Activated CD4-positive, alpha-beta T cell treated with anti-CD3 and anti-CD28 coated beads for 36 hours (primary cell): ENCODE measurements at regions not wholly inside any gene's neighbourhood (a gene's known extent, or its start where the extent isn't known, plus 50 kb on each side); places are given as distances from the start of the nearest gene placed in this dataset.
"Not testable (repeated sequence)": the region's sequence is repeated elsewhere in the genome, so short reads cannot be mapped to it uniquely, and the experiment has no call there.

Experiments
- ATAC-seq: fragments of 200-7000 bp; cut with Tn5 transposase; one replicate; pipeline ENCODE4 v1.10.0; 2021; ENCODE audit warnings: mild to moderate bottlenecking, moderate library complexity
- CTCF ChIA-PET: fragments of 350-600 bp; sonication (Branson Sonifier 250); formaldehyde crosslinking; loops from one replicate; lab custom pipeline; 2021; ENCODE audit warnings: antibody characterized with exemption; lab: Charles Lee
- POLR2A ChIA-PET: fragments of 350-600 bp; sonication (Branson Sonifier 250); formaldehyde crosslinking; loops from one replicate; lab custom pipeline; 2021; ENCODE audit warnings: antibody characterized with exemption, inconsistent platforms; lab: Charles Lee
- DNase-seq: peaks from one replicate; pipeline ENCODE4 v3.0.0-alpha.2; 2020
- H3K27ac Mint-ChIP-seq: one replicate; pipeline ENCODE4 v1.8.0; 2021; ENCODE audit warnings: mixed read lengths
- H3K27me3 Mint-ChIP-seq: one replicate; pipeline ENCODE4 v1.8.0; 2021; ENCODE audit warnings: mixed read lengths
- H3K36me3 Mint-ChIP-seq: one replicate; pipeline ENCODE4 v1.8.0; 2021; ENCODE audit warnings: low read depth, mixed read lengths
- H3K4me1 Mint-ChIP-seq: one replicate; pipeline ENCODE4 v1.8.0; 2021; ENCODE audit warnings: mixed read lengths
- H3K4me3 Mint-ChIP-seq: one replicate; pipeline ENCODE4 v1.8.0; 2021; ENCODE audit warnings: mild to moderate bottlenecking, moderate library complexity, mixed read lengths
- H3K9me3 Mint-ChIP-seq: one replicate; pipeline ENCODE4 v1.8.0; 2021; ENCODE audit warnings: low read depth, mixed read lengths
- intact Hi-C, 2 experiments: fragments of 100-400 bp; cut with DNase I in 1 of 2; cut with micrococcal nuclease in 1 of 2; formaldehyde crosslinking; loops; one replicate each; pipeline versions ENCODE4 v1.14.2 to v1.15.1; 2022 to 2024; cut with DNase I, micrococcal nuclease

DNA sequence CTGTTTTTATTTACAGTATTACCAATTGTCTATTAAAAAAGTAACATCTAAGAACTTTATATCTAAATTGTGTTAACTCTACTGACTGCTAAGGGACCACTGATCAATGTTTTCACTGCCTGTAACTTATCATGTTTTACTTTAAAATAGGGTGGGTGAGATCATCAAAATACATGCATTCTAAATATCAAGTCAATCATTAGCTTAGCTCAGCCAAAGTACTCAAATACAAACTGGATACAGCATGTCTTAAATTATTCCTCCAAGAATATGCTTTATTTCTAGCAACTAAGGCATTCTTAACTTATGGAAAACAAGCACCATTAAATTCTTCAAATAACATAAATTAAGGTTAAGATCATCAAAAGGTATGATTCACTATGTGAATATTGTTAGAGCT, 638.7 kb upstream of the RGS18 start:
- POLR2A ChIA-PET = no interaction called here
- H3K27me3 Mint-ChIP-seq = no peaks in the 10 kb centered on the region
- H3K9me3 Mint-ChIP-seq = peaks cover 2% of the 10 kb centered on the region
- H3K4me3 Mint-ChIP-seq = no peak overlapping the region
- H3K4me1 Mint-ChIP-seq = no peaks in the 10 kb centered on the region
- CTCF ChIA-PET = no interaction called here
- no peaks in the 10 kb centered on the region for H3K36me3 Mint-ChIP-seq
- intact Hi-C loops = no loop called here
- DNase-seq (no peak), ATAC-seq (no peak)
- no peak overlapping the region for H3K27ac Mint-ChIP-seq

DNA sequence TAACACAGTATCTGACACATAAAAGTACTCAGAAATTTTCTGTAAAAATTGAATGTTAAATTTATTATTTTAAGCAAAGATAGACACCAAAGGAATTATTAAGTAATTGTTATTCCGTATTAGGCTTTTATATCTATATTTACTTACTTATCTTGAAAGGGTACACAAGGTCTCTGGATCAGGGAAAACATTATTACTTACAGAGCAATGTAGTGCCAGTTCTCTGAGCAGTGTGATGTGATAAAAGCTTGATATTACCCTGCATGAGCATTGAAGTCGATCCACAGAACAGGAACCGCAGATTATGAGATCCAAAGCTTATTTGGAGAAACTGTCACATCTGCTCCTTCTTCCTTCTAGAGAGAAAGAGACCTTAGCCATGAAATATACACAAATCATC, 637.9 kb upstream of the RGS18 start:
- ChIA-PET POLR2A (no interaction called here), CTCF (no interaction called here)
- no peak overlapping the region for H3K4me3 Mint-ChIP-seq
- H3K27ac Mint-ChIP-seq = no peak overlapping the region
- intact Hi-C loops = no loop called here
- peaks cover 2% of the 10 kb centered on the region for H3K9me3 Mint-ChIP-seq
- no peaks in the 10 kb centered on the region for H3K36me3 Mint-ChIP-seq
- DNase-seq (no peak), ATAC-seq (no peak)
- no peaks in the 10 kb centered on the region for H3K4me1 Mint-ChIP-seq
- no peaks in the 10 kb centered on the region for H3K27me3 Mint-ChIP-seq

DNA sequence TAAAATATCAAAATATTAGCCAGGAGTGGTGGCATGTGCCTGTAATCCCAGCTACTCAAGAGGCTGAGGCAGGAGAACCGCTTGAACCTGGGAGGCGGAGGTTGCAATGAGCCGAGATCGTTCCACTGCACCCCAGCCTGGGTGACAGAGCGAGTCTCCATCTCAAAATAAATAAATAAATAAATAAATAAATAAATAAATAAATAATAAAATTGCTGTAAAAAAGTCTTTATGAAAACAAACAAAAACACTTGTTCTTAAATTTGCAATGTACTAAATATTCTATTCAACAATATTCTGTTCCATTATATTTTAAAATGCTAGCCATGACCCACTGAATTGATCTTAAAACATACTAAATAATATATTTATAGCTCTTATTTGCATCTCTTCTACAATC, 632.3 kb upstream of the RGS18 start:
- H3K27ac Mint-ChIP-seq, H3K9me3 Mint-ChIP-seq, ATAC-seq, intact Hi-C loops, H3K4me3 Mint-ChIP-seq, DNase-seq, POLR2A ChIA-PET, H3K36me3 Mint-ChIP-seq, CTCF ChIA-PET, H3K27me3 Mint-ChIP-seq, H3K4me1 Mint-ChIP-seq: not testable (repeated sequence)

DNA sequence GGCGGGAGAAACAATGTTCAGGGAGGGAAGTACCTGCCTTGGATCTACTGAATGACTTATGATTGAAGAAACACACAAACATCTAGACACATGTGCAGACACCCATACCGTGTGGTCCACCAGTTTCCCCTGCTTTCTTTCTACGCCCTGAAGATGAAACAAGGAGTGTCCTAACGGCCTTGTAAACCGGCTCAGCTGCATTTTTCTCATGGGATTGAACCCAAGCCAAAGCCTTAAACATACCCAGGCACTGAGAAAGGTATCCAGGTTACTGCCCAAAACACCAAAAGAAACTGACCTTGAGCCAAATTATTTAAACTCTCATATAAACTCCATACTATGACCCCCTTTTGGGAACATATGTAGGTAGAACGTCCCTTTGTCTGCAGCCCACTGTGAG, 630.0 kb upstream of the RGS18 start:
- Mint-ChIP-seq H3K4me3 (no peak overlapping the region), H3K27me3 (no peaks in the 10 kb centered on the region), H3K4me1 (no peaks in the 10 kb centered on the region), H3K27ac (no peak overlapping the region), H3K36me3 (no peaks in the 10 kb centered on the region), H3K9me3 (peaks cover 6% of the 10 kb centered on the region)
- POLR2A ChIA-PET = no interaction called here
- ATAC-seq (no peak), DNase-seq (no peak)
- CTCF ChIA-PET = no interaction called here
- intact Hi-C loops = no loop called here

DNA sequence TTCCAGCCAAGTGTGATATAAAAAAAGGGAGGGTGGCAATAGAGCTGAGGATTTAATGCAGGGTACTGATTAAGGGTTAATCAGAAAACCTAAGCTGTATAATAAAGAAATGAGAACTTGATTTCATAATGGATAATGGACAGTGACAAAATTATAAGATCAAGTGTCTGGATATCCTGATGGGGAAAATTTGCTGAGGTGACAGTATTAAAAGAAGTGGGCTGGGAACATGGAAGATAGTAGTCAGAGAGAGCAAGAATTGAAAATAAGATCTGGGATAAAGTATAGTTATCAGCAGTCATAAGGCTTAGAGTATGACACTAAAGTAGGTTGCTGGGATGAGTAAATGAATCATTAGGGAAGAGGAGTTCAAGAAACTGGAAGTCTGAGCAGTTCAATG, 627.3 kb upstream of the RGS18 start:
- CTCF ChIA-PET = no interaction called here
- DNase-seq (no peak), ATAC-seq (no peak)
- intact Hi-C loops = no loop called here
- H3K27ac Mint-ChIP-seq = no peak overlapping the region
- no peak overlapping the region for H3K4me3 Mint-ChIP-seq
- no peaks in the 10 kb centered on the region for H3K4me1 Mint-ChIP-seq
- no peaks in the 10 kb centered on the region for H3K36me3 Mint-ChIP-seq
- H3K9me3 Mint-ChIP-seq = peaks cover 14% of the 10 kb centered on the region
- POLR2A ChIA-PET = no interaction called here
- no peaks in the 10 kb centered on the region for H3K27me3 Mint-ChIP-seq

DNA sequence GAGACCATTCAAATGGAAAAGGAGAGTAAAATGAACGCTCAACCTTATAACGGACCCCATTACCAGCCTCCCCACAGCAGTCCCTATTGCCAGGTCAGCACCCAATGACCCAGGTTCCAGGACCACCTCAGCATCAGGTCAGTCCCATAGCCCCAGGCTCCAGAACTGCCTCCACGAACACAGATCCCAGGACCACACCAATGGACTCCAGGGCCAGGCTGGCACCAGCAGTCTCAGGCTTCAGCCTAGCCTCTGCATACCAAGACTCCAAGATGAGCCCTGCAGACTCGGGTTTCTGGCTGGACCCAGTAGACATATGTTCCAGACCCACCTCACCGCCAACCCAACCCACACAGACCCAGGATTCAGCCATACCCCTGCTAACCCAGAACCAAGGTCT, 625.0 kb upstream of the RGS18 start:
- CTCF ChIA-PET = no interaction called here
- Mint-ChIP-seq H3K4me3 (no peak overlapping the region), H3K4me1 (no peaks in the 10 kb centered on the region), H3K27ac (no peak overlapping the region), H3K27me3 (no peaks in the 10 kb centered on the region), H3K9me3 (peaks cover 20% of the 10 kb centered on the region), H3K36me3 (no peaks in the 10 kb centered on the region)
- intact Hi-C loops = no loop called here
- ATAC-seq = no peak
- no peak for DNase-seq
- POLR2A ChIA-PET = no interaction called here

DNA sequence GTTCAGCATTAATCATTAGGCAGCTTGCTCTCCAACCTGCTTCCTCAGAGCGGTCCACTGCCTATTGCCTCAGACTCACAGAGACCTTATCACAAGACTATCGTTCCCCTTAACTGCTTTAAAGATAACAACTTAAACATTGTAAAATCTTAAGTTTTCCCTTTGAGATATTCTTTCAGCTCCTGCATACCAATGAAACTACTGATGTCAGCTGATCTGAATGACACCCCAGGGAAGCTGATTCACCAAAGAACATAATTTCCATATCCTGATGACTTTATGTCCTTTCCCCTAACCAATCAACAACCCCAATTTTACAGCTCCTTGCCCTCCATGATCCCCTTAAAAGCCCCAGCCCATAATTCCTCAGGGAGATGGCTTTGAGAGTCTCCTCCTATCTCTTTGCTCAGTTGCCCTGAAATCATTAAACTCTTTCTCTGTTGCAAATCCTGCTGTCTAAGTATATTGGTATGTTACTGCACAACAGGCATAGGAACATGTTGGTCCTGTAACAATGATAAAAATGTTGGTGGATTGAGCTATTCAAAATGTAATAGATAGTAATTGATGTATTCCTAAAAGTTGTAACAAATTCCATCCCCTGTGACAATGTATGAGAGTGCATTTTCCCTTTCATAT, 621.4 kb upstream of the RGS18 start:
- H3K9me3 Mint-ChIP-seq = peaks cover 22% of the 10 kb centered on the region
- no peaks in the 10 kb centered on the region for H3K27me3 Mint-ChIP-seq
- H3K4me1 Mint-ChIP-seq = no peaks in the 10 kb centered on the region
- no peak for ATAC-seq
- H3K4me3 Mint-ChIP-seq = no peak overlapping the region
- intact Hi-C loops = no loop called here
- no peaks in the 10 kb centered on the region for H3K36me3 Mint-ChIP-seq
- no peak for DNase-seq
- CTCF ChIA-PET = no interaction called here
- POLR2A ChIA-PET = no interaction called here
- no peak overlapping the region for H3K27ac Mint-ChIP-seq

DNA sequence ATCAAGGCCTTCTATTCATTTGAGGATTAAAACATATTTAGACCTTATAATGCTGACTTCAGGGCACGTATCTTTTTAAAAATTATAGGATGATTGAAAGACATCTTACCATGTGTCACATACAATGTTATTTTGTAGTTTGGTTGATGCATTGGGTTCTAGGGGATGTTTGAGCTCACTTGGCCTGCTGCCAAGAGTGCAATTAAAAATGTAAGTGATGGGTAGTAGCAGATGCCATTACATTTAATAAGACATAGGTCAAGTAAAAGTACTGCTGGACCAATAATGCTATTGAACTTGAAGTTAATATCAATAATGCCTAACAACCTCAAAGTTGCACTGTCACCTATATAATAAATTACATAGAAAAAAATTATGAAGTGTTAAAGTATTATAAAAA, 616.5 kb upstream of the RGS18 start:
- no peak for ATAC-seq
- DNase-seq = no peak
- peaks cover 11% of the 10 kb centered on the region for H3K9me3 Mint-ChIP-seq
- CTCF ChIA-PET = interaction anchor here (1.0 to 1.1 kb wide), 2 partner anchors 9 to 10 kb away, joined by 3 read pairs; no protein-coding TSS in a partner anchor
- no peak overlapping the region for H3K4me3 Mint-ChIP-seq
- H3K27me3 Mint-ChIP-seq = no peaks in the 10 kb centered on the region
- intact Hi-C loops = no loop called here
- no peak overlapping the region for H3K27ac Mint-ChIP-seq
- POLR2A ChIA-PET = no interaction called here
- H3K4me1 Mint-ChIP-seq = no peaks in the 10 kb centered on the region
- no peaks in the 10 kb centered on the region for H3K36me3 Mint-ChIP-seq

DNA sequence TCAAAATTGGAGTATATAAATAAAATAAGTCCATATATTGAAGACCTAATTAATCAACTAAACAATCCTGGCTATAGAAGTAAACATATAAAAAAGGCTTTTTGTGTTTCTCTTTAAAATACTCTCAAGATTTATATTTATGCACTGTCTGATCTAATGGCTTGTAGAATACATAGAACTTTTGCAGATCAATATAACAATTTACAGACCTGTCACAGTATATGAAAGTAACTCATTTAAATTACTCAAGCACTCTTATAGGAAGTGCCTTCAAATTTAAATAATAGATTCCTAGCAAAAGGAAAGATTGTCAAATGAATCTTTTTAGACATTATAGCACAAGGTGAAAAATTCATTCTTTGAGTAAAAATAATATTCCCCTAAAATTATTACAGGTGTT, 615.8 kb upstream of the RGS18 start:
- Mint-ChIP-seq H3K4me3 (no peak overlapping the region), H3K9me3 (peaks cover 8% of the 10 kb centered on the region), H3K36me3 (no peaks in the 10 kb centered on the region), H3K27me3 (no peaks in the 10 kb centered on the region), H3K27ac (no peak overlapping the region), H3K4me1 (no peaks in the 10 kb centered on the region)
- ChIA-PET POLR2A (no interaction called here), CTCF (no interaction called here)
- intact Hi-C loops = no loop called here
- no peak for ATAC-seq
- no peak for DNase-seq

DNA sequence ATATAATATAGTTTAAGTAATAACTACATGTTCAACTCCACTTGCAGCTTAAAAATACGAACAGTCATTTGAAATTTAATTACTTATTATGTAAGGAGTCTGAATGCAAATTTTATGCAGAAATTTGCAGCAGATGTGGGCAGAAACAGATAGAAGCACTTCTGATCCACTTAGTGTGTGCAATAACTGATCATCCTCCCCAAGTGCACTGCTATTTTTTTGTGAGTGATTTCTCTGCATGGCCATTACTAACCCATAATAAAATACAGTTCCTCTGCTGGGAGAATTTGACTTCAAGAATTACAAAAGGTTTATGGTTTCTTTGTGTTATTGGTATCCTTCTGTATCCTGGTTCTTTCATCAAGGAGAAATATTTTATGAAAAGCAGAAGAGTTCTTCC, 611.5 kb upstream of the RGS18 start:
- DNase-seq (no peak), ATAC-seq (no peak)
- ChIA-PET POLR2A (no interaction called here), CTCF (no interaction called here)
- H3K4me3 Mint-ChIP-seq = no peak overlapping the region
- H3K9me3 Mint-ChIP-seq = peaks cover 6% of the 10 kb centered on the region
- H3K27ac Mint-ChIP-seq = no peak overlapping the region
- no peaks in the 10 kb centered on the region for H3K4me1 Mint-ChIP-seq
- no peaks in the 10 kb centered on the region for H3K36me3 Mint-ChIP-seq
- no peaks in the 10 kb centered on the region for H3K27me3 Mint-ChIP-seq
- intact Hi-C loops = no loop called here

DNA sequence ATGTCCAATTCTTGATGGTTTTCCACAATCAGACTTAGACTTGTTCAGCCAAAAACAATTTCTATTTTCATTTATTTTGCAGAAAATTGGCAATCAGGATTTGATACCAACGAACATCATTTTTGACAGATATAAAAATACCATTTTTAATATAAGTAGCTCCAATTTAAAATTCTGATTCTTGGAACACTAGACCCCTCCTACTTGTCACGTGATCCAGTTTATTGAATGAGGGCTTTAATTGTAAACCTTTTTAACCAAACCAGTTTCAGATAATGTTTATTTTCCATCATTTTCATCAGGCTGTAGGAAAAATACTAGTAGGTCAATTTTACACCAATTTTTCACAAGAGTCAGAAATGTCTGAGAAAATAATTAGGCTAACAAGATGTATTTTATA, 607.2 kb upstream of the RGS18 start:
- ChIA-PET POLR2A (no interaction called here), CTCF (interaction anchor here (1.0 kb wide), 1 partner anchor 9 kb away, joined by 3 read pairs; no protein-coding TSS in a partner anchor)
- ATAC-seq (no peak), DNase-seq (no peak)
- H3K36me3 Mint-ChIP-seq = no peaks in the 10 kb centered on the region
- H3K4me3 Mint-ChIP-seq = no peak overlapping the region
- H3K4me1 Mint-ChIP-seq = no peaks in the 10 kb centered on the region
- peaks cover 12% of the 10 kb centered on the region for H3K9me3 Mint-ChIP-seq
- no peaks in the 10 kb centered on the region for H3K27me3 Mint-ChIP-seq
- H3K27ac Mint-ChIP-seq = no peak overlapping the region
- intact Hi-C loops = no loop called here

DNA sequence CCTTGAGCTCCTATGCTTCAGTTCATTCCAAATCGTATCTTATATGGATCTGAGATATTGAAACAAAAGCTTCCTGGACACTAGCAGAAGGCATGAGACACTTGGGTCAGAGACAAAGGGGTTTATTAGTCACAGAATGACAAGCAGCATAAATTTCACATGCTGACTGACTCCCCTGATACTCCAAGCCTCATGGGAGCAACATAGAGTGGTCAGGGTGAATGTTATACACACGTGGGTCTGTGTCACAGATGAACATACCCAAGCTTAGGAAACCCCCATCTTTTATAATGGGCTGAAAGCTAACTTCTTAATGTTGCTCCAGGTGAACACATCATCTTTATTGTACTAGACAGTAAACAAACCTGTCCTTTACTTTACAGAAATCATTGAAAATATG, 599.9 kb upstream of the RGS18 start:
- DNase-seq (no peak), ATAC-seq (no peak)
- CTCF ChIA-PET = no interaction called here
- intact Hi-C loops = no loop called here
- no peaks in the 10 kb centered on the region for H3K27me3 Mint-ChIP-seq
- POLR2A ChIA-PET = no interaction called here
- peaks cover 6% of the 10 kb centered on the region for H3K9me3 Mint-ChIP-seq
- no peak overlapping the region for H3K27ac Mint-ChIP-seq
- H3K36me3 Mint-ChIP-seq = no peaks in the 10 kb centered on the region
- no peak overlapping the region for H3K4me3 Mint-ChIP-seq
- H3K4me1 Mint-ChIP-seq = no peaks in the 10 kb centered on the region

DNA sequence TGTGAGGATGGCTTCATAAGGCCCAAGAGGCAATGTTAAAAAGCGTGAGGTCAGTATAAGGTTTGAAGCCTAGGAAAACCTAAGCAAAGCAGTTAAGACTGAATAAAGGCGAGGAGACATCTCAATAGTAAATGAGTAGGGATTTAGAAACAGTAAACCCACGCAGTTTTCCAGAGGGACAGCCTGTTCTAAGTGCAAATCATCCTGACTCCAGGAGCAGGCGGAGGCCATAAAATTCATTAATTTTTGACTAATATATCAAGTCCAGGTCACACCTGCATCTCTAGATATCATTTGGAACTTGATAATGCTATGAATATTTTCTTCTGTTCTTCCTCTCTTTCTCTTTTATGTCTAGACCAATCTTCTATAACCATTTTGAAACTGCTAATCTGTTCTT, 597.0 kb upstream of the RGS18 start:
- H3K4me1 Mint-ChIP-seq = no peaks in the 10 kb centered on the region
- intact Hi-C loops = no loop called here
- peaks cover 2% of the 10 kb centered on the region for H3K9me3 Mint-ChIP-seq
- no peaks in the 10 kb centered on the region for H3K27me3 Mint-ChIP-seq
- ATAC-seq (no peak), DNase-seq (no peak)
- no peak overlapping the region for H3K4me3 Mint-ChIP-seq
- CTCF ChIA-PET = no interaction called here
- no peaks in the 10 kb centered on the region for H3K36me3 Mint-ChIP-seq
- no peak overlapping the region for H3K27ac Mint-ChIP-seq
- POLR2A ChIA-PET = no interaction called here
